Trophoblast cell (in vitro differentiated cells and primary cell): ENCODE measurements at regions not wholly inside any gene's neighbourhood (a gene's known extent, or its start where the extent isn't known, plus 50 kb on each side); places are given as distances from the start of the nearest gene placed in this dataset.

Source experiments
- DNase-seq, 2 donors: peaks; one replicate each; pipeline ENCODE4 v3.0.0-alpha.2; 2016
- H2AFZ ChIP-seq: 2 replicates; pipeline ENCODE4 v1.6.1; 2013; ENCODE audit warnings: low read length, moderate library complexity, mild to moderate bottlenecking; ENCODE audit not compliant: insufficient read depth, poor library complexity
- H2AK5ac ChIP-seq: 2 replicates; pipeline ENCODE4 v1.6.1; 2013; ENCODE audit warnings: mild to moderate bottlenecking, low read length
- H2BK120ac ChIP-seq: 2 replicates; pipeline ENCODE4 v1.6.1; 2013; ENCODE audit warnings: low read length, mild to moderate bottlenecking, moderate library complexity; ENCODE audit not compliant: insufficient read depth, poor library complexity
- H2BK12ac ChIP-seq: 2 replicates; pipeline ENCODE4 v1.6.1; 2013; ENCODE audit warnings: mild to moderate bottlenecking, low read length, moderate library complexity
- H2BK5ac ChIP-seq: 2 replicates; pipeline ENCODE4 v1.6.1; 2013; ENCODE audit warnings: low read length, low read depth, moderate library complexity, mild to moderate bottlenecking; ENCODE audit not compliant: poor library complexity
- H3K14ac ChIP-seq: 2 replicates; pipeline ENCODE4 v1.6.1; 2013; ENCODE audit warnings: mild to moderate bottlenecking, low read length
- H3K18ac ChIP-seq: 2 replicates; pipeline ENCODE4 v1.6.1; 2013; ENCODE audit warnings: mild to moderate bottlenecking, low read length
- H3K23ac ChIP-seq: 2 replicates; pipeline ENCODE4 v1.6.1; 2013; ENCODE audit warnings: low read length
- H3K27ac ChIP-seq: 2 replicates; pipeline ENCODE4 v1.5.1; 2013; ENCODE audit warnings: low read depth, mild to moderate bottlenecking, inconsistent platforms, low read length, moderate library complexity
- H3K27me3 ChIP-seq: 2 replicates; pipeline ENCODE4 v1.6.1; 2013; ENCODE audit warnings: inconsistent platforms, mild to moderate bottlenecking, low read length, moderate library complexity; ENCODE audit not compliant: insufficient read depth
- H3K36me3 ChIP-seq, 2 experiments: 1 replicate in 1 of 2; 2 replicates in 1 of 2; pipeline ENCODE4 v1.6.1; 2013; ENCODE audit warnings: low read length in 2 of 2, mild to moderate bottlenecking in 2 of 2, moderate library complexity in 1 of 2; ENCODE audit not compliant: insufficient read depth in 2 of 2, control insufficient read depth in 1 of 2
- H3K4ac ChIP-seq: 2 replicates; pipeline ENCODE4 v1.6.1; 2013; ENCODE audit warnings: low read depth, mild to moderate bottlenecking, low read length, moderate library complexity
- H3K4me1 ChIP-seq, 2 experiments: 1 replicate in 1 of 2; 2 replicates in 1 of 2; pipeline ENCODE4 v1.6.1; 2013; ENCODE audit warnings: low read length in 2 of 2, mild to moderate bottlenecking in 2 of 2, moderate library complexity in 1 of 2; ENCODE audit not compliant: insufficient read depth in 2 of 2, control insufficient read depth in 1 of 2
- H3K4me2 ChIP-seq: 2 replicates; pipeline ENCODE4 v1.6.1; 2013; ENCODE audit warnings: inconsistent platforms, mild to moderate bottlenecking, low read length, moderate library complexity
- H3K4me3 ChIP-seq: 2 replicates; pipeline ENCODE4 v1.5.1; 2013; ENCODE audit warnings: mild to moderate bottlenecking, low read depth, low read length, inconsistent platforms
- H3K79me1 ChIP-seq: one replicate; pipeline ENCODE4 v1.6.1; 2013; ENCODE audit warnings: low read length
- H3K79me2 ChIP-seq: 2 replicates; pipeline ENCODE4 v1.6.1; 2013; ENCODE audit warnings: low read length, mild to moderate bottlenecking; ENCODE audit not compliant: control insufficient read depth, insufficient read depth, poor library complexity
- H3K9ac ChIP-seq: 2 replicates; pipeline ENCODE4 v1.6.1; 2013; ENCODE audit warnings: mild to moderate bottlenecking, low read length
- H3K9me3 ChIP-seq: 2 replicates; pipeline ENCODE4 v1.6.1; 2013; ENCODE audit warnings: low read depth, mild to moderate bottlenecking, control low read depth, inconsistent platforms, low read length; ENCODE audit not compliant: insufficient read depth
- H4K12ac ChIP-seq: 2 replicates; pipeline ENCODE4 v1.6.1; 2013; ENCODE audit warnings: low read depth, mild to moderate bottlenecking, low read length, moderate library complexity
- H4K8ac ChIP-seq: 2 replicates; pipeline ENCODE4 v1.6.1; 2013; ENCODE audit warnings: low read depth, mild to moderate bottlenecking, low read length, moderate library complexity
- H4K91ac ChIP-seq: one replicate; pipeline ENCODE4 v1.6.1; 2013; ENCODE audit warnings: low read depth, mild to moderate bottlenecking, low read length, moderate library complexity
- WGBS: extraction: QIAGEN DNeasy Blood & Tissue Kit; methylation state at CpG from one replicate; pipeline ENCODE4 v1.1.7; 2013; ENCODE audit warnings: missing lambda C conversion rate; ENCODE audit not compliant: insufficient read length, insufficient coverage; ENCODE audit errors: extremely low coverage; 5-methylcytosine and 5-hydroxymethylcytosine counted together

- Histone ChIP-seq H2BK12ac (no peak overlapping the region), H3K23ac (no peak overlapping the region), H3K27me3 (no peaks in the 10 kb centered on the region), H3K9ac (no peak overlapping the region), H3K4me1 (no peaks in the 10 kb centered on the region), H3K79me2 (no peaks in the 10 kb centered on the region), H2BK120ac (no peak overlapping the region), H3K4me3 (no peak overlapping the region), H3K36me3 (no peaks in the 10 kb centered on the region), H3K18ac (no peak overlapping the region), H3K27ac (no peak overlapping the region), H3K9me3 (no peaks in the 10 kb centered on the region), H4K8ac (no peak overlapping the region), H3K79me1 (no peaks in the 10 kb centered on the region), H2AK5ac (no peak overlapping the region), H3K14ac (no peak overlapping the region), H4K12ac (no peak overlapping the region), H3K4ac (no peak overlapping the region), H3K4me2 (no peak overlapping the region), H2BK5ac (no peak overlapping the region), H4K91ac (no peak overlapping the region), H2AFZ (no peak overlapping the region)
- DNase-seq, result no peak
- no CpG with 5 or more reads among the region's 2 CpGs for WGBS
Measured at GRCh38 chr13:86201477-86201876, 402.3 kb upstream of the SLITRK6 start.

- Histone ChIP-seq H3K27me3 (no peaks in the 10 kb centered on the region), H3K9ac (no peak overlapping the region), H2AK5ac (no peak overlapping the region), H3K4me3 (no peak overlapping the region), H3K18ac (no peak overlapping the region), H3K36me3 (no peaks in the 10 kb centered on the region), H3K27ac (no peak overlapping the region), H2BK120ac (no peak overlapping the region), H4K8ac (no peak overlapping the region), H3K14ac (no peak overlapping the region), H3K4ac (no peak overlapping the region), H3K79me2 (no peaks in the 10 kb centered on the region), H3K79me1 (no peaks in the 10 kb centered on the region), H3K4me1 (no peaks in the 10 kb centered on the region), H4K91ac (no peak overlapping the region), H4K12ac (no peak overlapping the region), H3K9me3 (no peaks in the 10 kb centered on the region), H2AFZ (no peak overlapping the region), H3K23ac (no peak overlapping the region), H2BK5ac (no peak overlapping the region), H2BK12ac (no peak overlapping the region), H3K4me2 (no peak overlapping the region)
- DNase-seq, result no peak
- no CpG with 5 or more reads among the region's 1 CpG for WGBS
Measured at GRCh38 chr13:86193281-86193680, 394.1 kb upstream of the SLITRK6 start.

- Histone ChIP-seq H2BK5ac (no peak overlapping the region), H3K14ac (no peak overlapping the region), H3K9ac (no peak overlapping the region), H2AK5ac (no peak overlapping the region), H3K4ac (no peak overlapping the region), H4K91ac (no peak overlapping the region), H3K4me1 (no peaks in the 10 kb centered on the region), H3K79me2 (no peaks in the 10 kb centered on the region), H4K8ac (no peak overlapping the region), H2AFZ (no peak overlapping the region), H3K18ac (no peak overlapping the region), H2BK12ac (no peak overlapping the region), H3K79me1 (no peaks in the 10 kb centered on the region), H3K36me3 (no peaks in the 10 kb centered on the region), H3K9me3 (no peaks in the 10 kb centered on the region), H3K4me2 (no peak overlapping the region), H3K4me3 (no peak overlapping the region), H3K27ac (no peak overlapping the region), H2BK120ac (no peak overlapping the region), H3K23ac (no peak overlapping the region), H4K12ac (no peak overlapping the region), H3K27me3 (no peaks in the 10 kb centered on the region)
- no peak for DNase-seq
- WGBS, result no CpG with 5 or more reads among the region's 4 CpGs
Measured at GRCh38 chr13:86188170-86188569, 389.0 kb upstream of the SLITRK6 start.

- no peak overlapping the region for H2BK12ac ChIP-seq
- H2BK5ac ChIP-seq, result no peak overlapping the region
- H3K4me1 ChIP-seq, result no peaks in the 10 kb centered on the region
- H3K23ac ChIP-seq, result no peak overlapping the region
- H3K18ac ChIP-seq, result no peak overlapping the region
- H2BK120ac ChIP-seq, result no peak overlapping the region
- no peak overlapping the region for H3K14ac ChIP-seq
- DNase-seq, result no peak
- WGBS, result no CpG with 5 or more reads among the region's 5 CpGs
- H3K36me3 ChIP-seq, result no peaks in the 10 kb centered on the region
- H3K9ac ChIP-seq, result no peak overlapping the region
- no peak overlapping the region for H3K27ac ChIP-seq
- no peaks in the 10 kb centered on the region for H3K9me3 ChIP-seq
- H2AK5ac ChIP-seq, result no peak overlapping the region
- no peak overlapping the region for H4K91ac ChIP-seq
- no peaks in the 10 kb centered on the region for H3K27me3 ChIP-seq
- no peaks in the 10 kb centered on the region for H3K79me2 ChIP-seq
- no peak overlapping the region for H4K12ac ChIP-seq
- no peak overlapping the region for H4K8ac ChIP-seq
- no peak overlapping the region for H3K4ac ChIP-seq
- H3K4me2 ChIP-seq, result no peak overlapping the region
- H3K79me1 ChIP-seq, result no peaks in the 10 kb centered on the region
- H3K4me3 ChIP-seq, result no peak overlapping the region
- no peak overlapping the region for H2AFZ ChIP-seq
Measured at GRCh38 chr13:86185636-86186035, 386.4 kb upstream of the SLITRK6 start.
